ENCODE measurements at regions not wholly inside any gene's neighbourhood (a gene's known extent, or its start where the extent isn't known, plus 50 kb on each side); places are given as distances from the start of the nearest gene placed in this dataset.

DNA sequence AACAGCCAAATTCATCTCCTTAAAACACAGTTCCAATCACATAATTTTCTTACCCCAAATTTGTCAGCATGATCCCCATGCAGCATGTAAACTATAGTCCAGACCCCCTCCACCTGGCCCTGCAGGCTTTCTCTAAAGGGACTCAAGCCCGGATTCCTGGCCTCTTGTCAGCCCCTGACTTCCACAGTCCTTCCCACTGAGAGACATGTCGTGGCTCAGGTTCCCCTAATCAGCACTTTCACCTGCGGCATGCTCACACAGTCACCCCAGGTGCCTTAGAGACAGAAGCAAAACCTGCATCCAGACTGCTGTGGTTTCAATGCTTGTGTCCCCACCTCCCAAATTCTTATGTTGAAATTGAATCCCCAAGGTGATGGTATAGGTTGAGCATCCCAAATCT, 372.7 kb upstream of the ATP10A start:
- TF ChIP-seq, protein P1, sequence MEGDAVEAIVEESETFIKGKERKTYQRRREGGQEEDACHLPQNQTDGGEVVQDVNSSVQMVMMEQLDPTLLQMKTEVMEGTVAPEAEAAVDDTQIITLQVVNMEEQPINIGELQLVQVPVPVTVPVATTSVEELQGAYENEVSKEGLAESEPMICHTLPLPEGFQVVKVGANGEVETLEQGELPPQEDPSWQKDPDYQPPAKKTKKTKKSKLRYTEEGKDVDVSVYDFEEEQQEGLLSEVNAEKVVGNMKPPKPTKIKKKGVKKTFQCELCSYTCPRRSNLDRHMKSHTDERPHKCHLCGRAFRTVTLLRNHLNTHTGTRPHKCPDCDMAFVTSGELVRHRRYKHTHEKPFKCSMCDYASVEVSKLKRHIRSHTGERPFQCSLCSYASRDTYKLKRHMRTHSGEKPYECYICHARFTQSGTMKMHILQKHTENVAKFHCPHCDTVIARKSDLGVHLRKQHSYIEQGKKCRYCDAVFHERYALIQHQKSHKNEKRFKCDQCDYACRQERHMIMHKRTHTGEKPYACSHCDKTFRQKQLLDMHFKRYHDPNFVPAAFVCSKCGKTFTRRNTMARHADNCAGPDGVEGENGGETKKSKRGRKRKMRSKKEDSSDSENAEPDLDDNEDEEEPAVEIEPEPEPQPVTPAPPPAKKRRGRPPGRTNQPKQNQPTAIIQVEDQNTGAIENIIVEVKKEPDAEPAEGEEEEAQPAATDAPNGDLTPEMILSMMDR (IDR thresholded peaks at IDR 0.05; ENCODE audit: control extremely low read depth, extremely low read depth, low read depth, missing control alignments) = no peak
- ChIA-PET CTCF (no interaction called here), POLR2A (no interaction called here)
- no peak for DNase-seq (ENCODE audit: extremely low spot score)

- TF ChIP-seq, protein P1 (IDR thresholded peaks at IDR 0.05; ENCODE audit: control extremely low read depth, extremely low read depth, low read depth, missing control alignments) = no peak
- ChIA-PET POLR2A (no interaction called here), CTCF (no interaction called here)
- no peak for DNase-seq (ENCODE audit: extremely low spot score)
These were observed 372.0 kb upstream of the ATP10A start for GRCh38 chr15:26234976-26235767.

GRCh38 chr15:26232691-26233090, 369.6 kb upstream of the ATP10A start:
- CTCF ChIA-PET = no interaction called here
- POLR2A ChIA-PET = no interaction called here
- TF ChIP-seq, protein P1 (IDR thresholded peaks at IDR 0.05; ENCODE audit: control extremely low read depth, extremely low read depth, low read depth, missing control alignments) = no peak
- DNase-seq (ENCODE audit: extremely low spot score) = no peak

DNA sequence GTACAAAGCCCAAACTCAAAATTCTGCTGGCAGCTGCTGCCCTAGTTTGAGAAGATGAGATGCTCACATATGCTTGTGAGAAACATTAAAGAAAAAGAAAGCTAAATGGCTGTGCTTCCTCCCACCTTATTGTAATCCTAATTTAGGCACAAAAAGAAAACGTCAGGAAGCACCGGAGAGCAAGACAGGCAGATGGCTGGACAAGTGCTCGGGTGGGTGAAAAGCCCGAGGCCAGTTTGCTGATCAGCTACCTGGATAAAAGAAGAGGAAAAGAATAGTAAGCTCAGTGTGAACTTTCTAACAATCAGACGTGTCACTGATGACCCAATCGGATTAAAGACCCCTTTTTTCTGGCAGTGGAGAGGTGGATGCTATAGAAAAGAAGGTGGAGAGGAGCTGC, 368.0 kb upstream of the ATP10A start:
- no peak for DNase-seq (ENCODE audit: extremely low spot score)
- CTCF ChIA-PET = no interaction called here
- POLR2A ChIA-PET = no interaction called here
- TF ChIP-seq, protein P1 (IDR thresholded peaks at IDR 0.05; ENCODE audit: control extremely low read depth, extremely low read depth, low read depth, missing control alignments) = no peak

- DNase-seq (ENCODE audit: extremely low spot score) = no peak
- CTCF ChIA-PET = no interaction called here
These were observed 361.1 kb upstream of the ATP10A start for GRCh38 chr15:26224266-26224665.

GRCh38 chr15:26223720-26224119, 360.6 kb upstream of the ATP10A start:
- ChIA-PET POLR2A (no interaction called here), CTCF (no interaction called here)
- TF ChIP-seq, protein P1 (IDR thresholded peaks at IDR 0.05; ENCODE audit: control extremely low read depth, extremely low read depth, low read depth, missing control alignments) = no peak
- no peak for DNase-seq (ENCODE audit: extremely low spot score)

More at GRCh38 chr15:26224266-26224665, 361.1 kb upstream of the ATP10A start:
- POLR2A ChIA-PET = no interaction called here
- TF ChIP-seq, protein P1 (IDR thresholded peaks at IDR 0.05; ENCODE audit: control extremely low read depth, extremely low read depth, low read depth, missing control alignments) = no peak
